Globus pallidus (tissue), 1 donor: ENCODE measurements at regions not wholly inside any gene's neighbourhood (a gene's known extent, or its start where the extent isn't known, plus 50 kb on each side); places are given as distances from the start of the nearest gene placed in this dataset.
A peak's percentile ranks its signal among the peaks of the same experiment; 100 is the strongest.
"Not testable (repeated sequence)": the region's sequence is repeated elsewhere in the genome, so short reads cannot be mapped to it uniquely, and the experiment has no call there.

ENCODE experiments used
- DNase-seq: peaks from one replicate; pipeline ENCODE4 v3.0.0-alpha.2; 2015; ENCODE audit warnings: low spot score

GRCh38 chr16:48057048-48057447, 98.7 kb downstream of the ABCC12 start:
- DNase-seq: no peak

GRCh38 chr16:48054881-48055601, 100.8 kb downstream of the ABCC12 start:
- DNase-seq: peak; percentile 77

DNA sequence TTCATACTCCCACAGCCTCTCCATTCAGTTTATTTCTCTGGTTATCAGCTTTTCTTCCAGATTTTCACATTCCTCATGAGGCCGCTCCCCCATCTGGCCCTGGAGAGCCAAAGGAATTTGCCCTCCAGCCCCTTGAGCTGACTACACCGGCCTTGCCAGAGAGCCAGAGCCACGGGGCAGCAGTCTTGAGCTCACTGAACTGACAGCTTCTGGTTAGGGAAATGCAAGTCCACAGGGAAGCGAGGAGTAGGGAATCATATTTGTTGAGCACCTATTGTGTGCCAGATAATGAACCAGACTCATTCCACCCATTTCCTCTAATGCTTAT, 102.4 kb downstream of the ABCC12 start:
- DNase-seq: no peak

DNA sequence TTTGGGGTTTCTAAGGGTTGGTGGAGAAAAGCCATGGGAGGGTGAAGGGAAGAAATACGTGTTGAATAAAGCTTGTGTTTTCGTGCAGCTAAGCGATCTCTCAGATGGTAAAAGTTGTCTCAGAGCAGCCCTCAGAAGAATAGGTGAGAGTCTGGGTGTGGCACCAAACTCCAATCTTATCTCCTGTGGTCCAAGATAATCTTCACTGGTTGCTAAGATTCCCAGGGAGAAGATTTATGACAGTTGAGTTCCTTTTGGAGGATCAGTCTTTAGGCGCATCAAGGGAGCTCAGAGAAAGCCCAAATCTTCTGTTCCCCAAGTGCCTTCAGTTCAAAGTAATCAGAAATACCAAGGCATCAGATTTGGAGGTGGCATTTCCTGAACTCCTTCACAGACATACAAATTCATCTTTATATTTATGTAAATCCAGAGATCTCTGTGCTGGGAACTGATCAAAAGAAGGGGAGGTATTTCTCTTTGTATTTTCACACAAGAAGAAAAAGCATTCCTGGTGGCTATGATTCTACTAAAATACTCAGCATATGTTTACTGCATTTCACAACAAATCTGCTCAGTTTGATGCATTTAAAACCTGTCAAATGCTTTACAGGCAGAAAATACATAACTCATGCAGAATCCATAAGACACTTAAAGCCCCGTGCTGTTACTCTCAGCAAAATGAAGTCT, 102.9 kb downstream of the ABCC12 start:
- DNase-seq: no peak

GRCh38 chr16:48050871-48051270, 104.9 kb downstream of the ABCC12 start:
- no peak for DNase-seq

DNA sequence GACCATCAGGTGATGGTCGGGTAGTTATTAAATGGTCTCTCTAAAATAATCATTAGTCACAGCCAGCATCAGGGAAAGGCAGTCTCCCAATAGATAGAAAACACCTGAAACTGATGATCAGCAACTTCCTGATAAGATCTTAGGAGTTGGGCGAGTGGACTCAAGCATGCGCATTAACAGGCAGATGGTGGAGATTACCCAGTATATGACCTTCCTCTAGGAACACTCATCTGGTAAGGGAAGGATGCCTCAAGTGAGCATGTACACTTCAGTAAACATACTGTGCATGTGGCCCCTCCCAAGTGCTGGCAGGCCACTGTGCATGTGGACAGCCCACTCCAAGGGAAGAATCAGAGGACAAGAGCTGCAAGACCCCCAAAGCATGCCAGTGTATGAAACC, 105.9 kb downstream of the ABCC12 start:
- no peak for DNase-seq

DNA sequence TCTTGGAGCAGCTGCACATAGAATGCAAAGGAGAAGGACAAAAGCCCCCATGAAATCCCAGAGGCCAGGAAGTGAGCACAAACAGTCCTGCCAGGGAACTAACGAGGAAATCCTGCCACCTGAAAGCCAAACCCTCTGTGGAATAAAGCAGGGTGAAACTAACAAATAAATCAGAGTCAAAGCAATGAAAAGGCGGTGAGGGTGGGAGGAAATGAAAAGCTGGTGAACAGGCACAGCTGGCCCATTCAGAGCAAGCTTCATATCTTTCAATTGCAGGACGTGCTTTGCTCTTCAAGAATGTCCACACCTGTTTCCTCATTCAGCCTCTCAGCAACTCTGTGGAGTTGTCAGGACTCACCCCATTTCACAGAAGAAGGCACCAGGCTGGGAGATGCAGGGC, 108.1 kb downstream of the ABCC12 start:
- no peak for DNase-seq

- no peak for DNase-seq
These were observed 108.6 kb downstream of the ABCC12 start for GRCh38 chr16:48047241-48047640.

DNA sequence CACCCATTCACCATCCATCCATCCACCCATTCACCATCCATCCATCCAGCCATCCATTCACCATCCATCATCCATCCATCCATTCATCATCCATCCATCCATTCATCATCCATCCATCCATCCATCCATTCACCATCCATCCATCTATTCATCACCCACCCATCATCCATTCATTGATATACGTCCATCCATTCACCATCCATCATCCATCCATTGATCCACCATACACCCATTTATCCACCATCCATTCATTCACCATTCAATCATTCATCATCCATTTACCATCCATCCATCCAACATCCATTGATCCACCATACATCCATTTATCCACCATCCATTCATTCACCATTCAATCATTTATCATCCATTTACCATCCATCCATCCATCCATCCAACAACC, 111.7 kb downstream of the ABCC12 start:
- no peak for DNase-seq

DNA sequence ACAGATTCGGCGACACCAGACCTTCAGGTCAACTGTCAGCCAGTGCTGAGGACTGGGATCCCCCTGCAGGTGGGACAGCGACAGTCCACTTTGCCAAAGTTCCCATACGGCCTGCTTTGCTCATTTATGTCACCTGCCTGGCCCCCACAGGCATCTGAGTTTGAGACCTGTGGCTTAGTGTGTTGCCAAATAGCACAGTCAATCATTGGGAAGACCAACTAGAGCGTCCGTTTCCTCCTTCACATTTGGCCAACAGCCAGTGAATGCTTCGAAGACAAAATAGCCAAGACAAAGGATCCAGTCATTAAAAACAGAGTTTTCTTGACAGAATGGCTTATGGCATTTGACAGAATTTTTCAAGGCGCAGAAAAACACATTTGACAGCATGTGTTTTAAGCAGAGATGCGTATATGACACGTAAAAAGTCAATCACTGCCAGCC, 113.8 kb downstream of the ABCC12 start:
- DNase-seq: no peak

GRCh38 chr16:48035142-48035541, 120.7 kb downstream of the ABCC12 start:
- DNase-seq: no peak

DNA sequence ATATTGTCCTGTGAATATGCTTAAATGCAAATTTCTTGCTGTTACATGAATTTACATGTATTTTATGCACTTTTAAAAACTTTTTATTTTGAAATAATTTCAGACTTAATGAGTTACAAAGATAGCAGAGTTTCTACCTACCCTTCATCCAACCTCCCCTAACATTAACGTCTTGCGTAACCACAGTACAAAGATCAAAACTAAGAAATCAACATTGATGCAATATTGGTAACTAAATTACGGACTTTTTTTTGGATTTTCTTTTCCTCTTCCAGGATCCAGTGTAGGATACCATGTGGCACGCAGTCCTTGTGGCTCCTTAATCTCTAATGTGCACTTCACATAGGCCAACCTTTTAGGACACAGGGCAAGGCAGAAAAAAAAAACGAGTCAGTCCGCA, 124.9 kb downstream of the ABCC12 start:
- no peak for DNase-seq

DNA sequence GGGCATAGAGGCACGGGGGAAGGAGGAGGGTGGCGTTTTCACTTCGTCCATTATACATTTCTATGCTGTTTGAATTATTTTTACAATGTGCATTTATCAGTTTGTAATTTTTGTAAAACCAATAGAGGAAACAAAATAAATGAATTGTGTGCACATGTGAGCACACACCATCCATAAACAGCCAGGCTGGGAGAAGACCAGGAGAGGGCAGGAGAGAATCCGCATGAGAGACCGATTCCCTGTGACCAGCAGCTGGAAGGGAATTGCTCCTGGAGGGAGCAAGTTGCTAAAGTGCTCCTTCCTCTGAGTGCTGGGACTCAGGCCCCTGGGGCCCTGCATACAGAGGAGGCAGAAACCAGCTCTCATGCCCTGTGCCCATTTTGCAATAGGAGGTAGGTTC, 126.0 kb downstream of the ABCC12 start:
- no peak for DNase-seq

- DNase-seq: no peak
These were observed 130.4 kb downstream of the ABCC12 start for GRCh38 chr16:48025359-48025758.

GRCh38 chr16:48024042-48024441, 131.8 kb downstream of the ABCC12 start:
- DNase-seq: no peak

GRCh38 chr16:48022496-48022895, 133.3 kb downstream of the ABCC12 start:
- no peak for DNase-seq

GRCh38 chr16:48020617-48021016, 135.2 kb downstream of the ABCC12 start:
- not testable (repeated sequence) for DNase-seq

GRCh38 chr16:48014349-48015135, 141.3 kb downstream of the ABCC12 start:
- DNase-seq: no peak

DNA sequence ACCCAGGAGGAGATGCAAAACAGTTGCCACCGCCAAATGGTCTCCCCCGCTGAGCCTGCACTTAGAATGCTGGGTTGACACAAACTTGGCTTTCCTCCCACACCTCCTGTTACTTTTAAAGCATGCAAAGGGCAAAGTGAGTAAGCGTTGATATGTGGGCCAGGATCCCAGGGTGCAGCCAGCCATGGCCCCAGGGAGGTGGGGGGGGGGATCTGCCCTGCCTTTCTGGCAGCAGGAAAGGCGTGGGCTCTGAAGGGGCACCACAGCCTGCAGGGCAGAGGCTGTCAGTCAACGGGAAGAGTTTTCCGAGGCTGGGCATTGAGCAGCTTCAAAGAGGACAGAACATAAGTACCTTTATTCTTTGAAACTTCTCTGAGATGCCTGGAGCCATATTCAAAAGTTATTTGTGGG, 142.3 kb downstream of the ABCC12 start:
- no peak for DNase-seq

- no peak for DNase-seq
These were observed 143.7 kb downstream of the ABCC12 start for GRCh38 chr16:48011878-48012658.

DNA sequence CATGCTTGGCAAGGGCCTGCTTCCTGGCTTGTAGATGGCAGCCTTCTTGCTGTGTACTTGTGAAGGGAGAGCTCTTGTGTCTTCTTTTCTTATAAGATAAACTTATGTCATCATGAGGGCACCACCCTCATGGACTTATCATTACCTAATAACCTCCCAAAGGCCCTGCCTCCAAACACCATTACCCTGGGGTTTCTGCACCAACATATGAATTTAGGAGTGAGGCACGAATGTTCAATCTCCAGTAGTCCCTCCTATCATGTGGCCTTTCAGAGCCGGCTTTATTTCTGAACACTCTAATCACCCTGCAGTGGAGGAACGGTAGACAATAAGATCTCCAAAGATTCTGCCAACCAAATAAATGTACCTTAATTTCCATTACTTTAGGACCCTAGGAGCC, 144.3 kb downstream of the ABCC12 start:
- no peak for DNase-seq

DNA sequence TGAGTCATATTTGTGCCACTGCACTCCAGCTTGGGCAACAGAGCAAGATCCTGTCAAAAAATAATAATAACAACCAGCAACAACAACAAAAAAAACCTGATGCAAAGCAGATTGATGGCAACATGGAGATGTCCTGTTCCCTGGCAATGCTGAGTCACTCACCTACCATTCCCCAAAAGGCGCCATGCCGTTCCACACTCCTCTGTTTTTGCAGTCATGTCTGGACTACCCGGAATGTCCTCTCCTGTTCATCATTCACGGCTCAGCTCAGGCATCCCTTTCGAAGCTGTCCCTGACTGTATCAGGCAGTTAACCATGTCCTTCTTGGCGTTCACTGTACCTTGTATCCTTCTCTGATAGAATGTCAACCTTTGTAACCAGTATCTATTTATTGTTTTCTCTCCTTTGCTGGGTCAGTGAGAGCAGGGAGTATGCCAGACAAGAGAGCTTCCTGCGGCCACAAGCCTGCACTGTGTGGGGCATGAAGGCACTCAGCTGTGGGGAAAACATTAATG, 147.7 kb downstream of the ABCC12 start:
- no peak for DNase-seq
